Astrocyte of the spinal cord (primary cell): ENCODE measurements at regions not wholly inside any gene's neighbourhood (a gene's known extent, or its start where the extent isn't known, plus 50 kb on each side); places are given as distances from the start of the nearest gene placed in this dataset.

Source experiments
- DNase-seq: peaks from one replicate; pipeline ENCODE4 v3.0.0; 2011; ENCODE audit warnings: low read depth, low spot score
- H3K4me3 ChIP-seq: 2 replicates; pipeline ENCODE4 v1.5.1; 2011; ENCODE audit warnings: low read depth, mild to moderate bottlenecking, low read length, moderate library complexity
- CTCF ChIP-seq: IDR thresholded peaks from 2 replicates; pipeline ENCODE4 v1.5.1; 2012; ENCODE audit warnings: low read depth, mild to moderate bottlenecking, low read length, inconsistent platforms
- in situ Hi-C: cut with HindIII; loops from 2 replicates; pipeline ENCODE4 v1.10.0; 2017; ENCODE audit warnings: low sequenced_read_pairs

GRCh38 chr3:6571448-6571847 is 289.5 kb upstream of the GRM7 start:
- no peak for TF ChIP-seq CTCF
- in situ Hi-C loops, result no loop called here
- DNase-seq, result no peak
- H3K4me3 ChIP-seq, result no peak overlapping the region

- DNase-seq, result no peak
- no peak for TF ChIP-seq CTCF
- H3K4me3 ChIP-seq, result no peak overlapping the region
- in situ Hi-C loops, result no loop called here
Measured at GRCh38 chr3:6577584-6577983, 283.3 kb upstream of the GRM7 start.

- no peak for DNase-seq
- H3K4me3 ChIP-seq, result no peak overlapping the region
- TF ChIP-seq CTCF, result no peak
- in situ Hi-C loops, result no loop called here
Measured at GRCh38 chr3:6578526-6578925, 282.4 kb upstream of the GRM7 start.

GRCh38 chr3:6580808-6581207 is 280.1 kb upstream of the GRM7 start:
- in situ Hi-C loops, result no loop called here
- H3K4me3 ChIP-seq, result no peak overlapping the region
- DNase-seq, result no peak
- TF ChIP-seq CTCF, result no peak

GRCh38 chr3:6585360-6585759 is 275.6 kb upstream of the GRM7 start:
- in situ Hi-C loops, result no loop called here
- no peak overlapping the region for H3K4me3 ChIP-seq
- TF ChIP-seq CTCF, result no peak
- DNase-seq, result no peak

- in situ Hi-C loops, result no loop called here
- TF ChIP-seq CTCF, result no peak
- H3K4me3 ChIP-seq, result no peak overlapping the region
- no peak for DNase-seq
Measured at GRCh38 chr3:6600237-6600636, 260.7 kb upstream of the GRM7 start.

- DNase-seq, result no peak
- H3K4me3 ChIP-seq, result no peak overlapping the region
- in situ Hi-C loops, result no loop called here
- no peak for TF ChIP-seq CTCF
Measured at GRCh38 chr3:6601374-6601773, 259.5 kb upstream of the GRM7 start.
